ENCODE measurements at regions not wholly inside any gene's neighbourhood (a gene's known extent, or its start where the extent isn't known, plus 50 kb on each side); places are given as distances from the start of the nearest gene placed in this dataset.

DNA sequence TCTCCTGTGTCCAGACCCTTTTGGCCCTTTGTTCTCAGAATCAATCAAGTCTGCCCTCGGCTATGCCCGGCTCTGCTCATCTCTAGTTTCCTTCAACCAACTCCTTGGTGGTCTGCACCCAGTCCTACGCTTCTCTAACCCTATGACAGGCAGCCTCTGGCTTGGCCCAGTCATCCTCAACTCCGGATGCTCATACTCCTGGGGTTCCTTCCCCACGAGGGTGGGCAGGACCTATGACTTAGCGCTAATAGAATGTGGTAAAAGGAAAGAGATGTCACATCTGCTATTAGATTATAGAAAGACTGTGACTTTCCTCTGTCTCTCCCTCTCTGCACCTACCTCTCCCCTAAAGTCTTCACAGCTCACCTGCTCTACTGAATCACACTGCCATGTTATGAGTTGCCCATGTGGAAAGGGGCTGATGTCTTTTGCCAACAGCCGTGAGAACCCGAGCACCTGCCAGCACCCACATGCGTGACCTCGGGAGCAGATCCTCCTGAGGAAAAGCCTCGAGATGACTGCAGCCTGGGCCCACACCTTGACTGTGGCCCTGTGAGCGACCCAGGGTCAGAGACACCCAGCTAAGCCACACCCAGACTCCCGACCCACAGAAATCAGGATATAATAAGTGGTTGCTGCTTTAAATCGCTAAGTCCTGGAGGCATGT, 334.9 kb downstream of the GADD45G start:
- Histone ChIP-seq H3K9me2 (ENCODE audit: insufficient read depth, low read length) (no peaks in the 10 kb centered on the region), H2AFZ (ENCODE audit: low read depth, low read length) (no peak overlapping the region)
- TF ChIP-seq EZH2 (IDR thresholded peaks at IDR 0.05; ENCODE audit: borderline replicate concordance, insufficient read depth, low read length, poor library complexity, severe bottlenecking) (no peak), TAF1 (IDR thresholded peaks at IDR 0.05; ENCODE audit: low read depth) (no peak), RAD21 (conservative IDR thresholded peaks at IDR 0.05) (no peak), POLR2AphosphoS5 (IDR thresholded peaks at IDR 0.05) (no peak), SMC3 (conservative IDR thresholded peaks at IDR 0.05; ENCODE audit: poor library complexity) (no peak), MXI1 (conservative IDR thresholded peaks at IDR 0.05; ENCODE audit: poor library complexity, severe bottlenecking) (no peak), EP300 (conservative IDR thresholded peaks at IDR 0.05; ENCODE audit: poor library complexity, severe bottlenecking) (no peak)
- TF ChIP-seq, protein P1, sequence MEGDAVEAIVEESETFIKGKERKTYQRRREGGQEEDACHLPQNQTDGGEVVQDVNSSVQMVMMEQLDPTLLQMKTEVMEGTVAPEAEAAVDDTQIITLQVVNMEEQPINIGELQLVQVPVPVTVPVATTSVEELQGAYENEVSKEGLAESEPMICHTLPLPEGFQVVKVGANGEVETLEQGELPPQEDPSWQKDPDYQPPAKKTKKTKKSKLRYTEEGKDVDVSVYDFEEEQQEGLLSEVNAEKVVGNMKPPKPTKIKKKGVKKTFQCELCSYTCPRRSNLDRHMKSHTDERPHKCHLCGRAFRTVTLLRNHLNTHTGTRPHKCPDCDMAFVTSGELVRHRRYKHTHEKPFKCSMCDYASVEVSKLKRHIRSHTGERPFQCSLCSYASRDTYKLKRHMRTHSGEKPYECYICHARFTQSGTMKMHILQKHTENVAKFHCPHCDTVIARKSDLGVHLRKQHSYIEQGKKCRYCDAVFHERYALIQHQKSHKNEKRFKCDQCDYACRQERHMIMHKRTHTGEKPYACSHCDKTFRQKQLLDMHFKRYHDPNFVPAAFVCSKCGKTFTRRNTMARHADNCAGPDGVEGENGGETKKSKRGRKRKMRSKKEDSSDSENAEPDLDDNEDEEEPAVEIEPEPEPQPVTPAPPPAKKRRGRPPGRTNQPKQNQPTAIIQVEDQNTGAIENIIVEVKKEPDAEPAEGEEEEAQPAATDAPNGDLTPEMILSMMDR (IDR thresholded peaks at IDR 0.05; ENCODE audit: poor library complexity, severe bottlenecking): no peak
- TF ChIP-seq, protein P2, sequence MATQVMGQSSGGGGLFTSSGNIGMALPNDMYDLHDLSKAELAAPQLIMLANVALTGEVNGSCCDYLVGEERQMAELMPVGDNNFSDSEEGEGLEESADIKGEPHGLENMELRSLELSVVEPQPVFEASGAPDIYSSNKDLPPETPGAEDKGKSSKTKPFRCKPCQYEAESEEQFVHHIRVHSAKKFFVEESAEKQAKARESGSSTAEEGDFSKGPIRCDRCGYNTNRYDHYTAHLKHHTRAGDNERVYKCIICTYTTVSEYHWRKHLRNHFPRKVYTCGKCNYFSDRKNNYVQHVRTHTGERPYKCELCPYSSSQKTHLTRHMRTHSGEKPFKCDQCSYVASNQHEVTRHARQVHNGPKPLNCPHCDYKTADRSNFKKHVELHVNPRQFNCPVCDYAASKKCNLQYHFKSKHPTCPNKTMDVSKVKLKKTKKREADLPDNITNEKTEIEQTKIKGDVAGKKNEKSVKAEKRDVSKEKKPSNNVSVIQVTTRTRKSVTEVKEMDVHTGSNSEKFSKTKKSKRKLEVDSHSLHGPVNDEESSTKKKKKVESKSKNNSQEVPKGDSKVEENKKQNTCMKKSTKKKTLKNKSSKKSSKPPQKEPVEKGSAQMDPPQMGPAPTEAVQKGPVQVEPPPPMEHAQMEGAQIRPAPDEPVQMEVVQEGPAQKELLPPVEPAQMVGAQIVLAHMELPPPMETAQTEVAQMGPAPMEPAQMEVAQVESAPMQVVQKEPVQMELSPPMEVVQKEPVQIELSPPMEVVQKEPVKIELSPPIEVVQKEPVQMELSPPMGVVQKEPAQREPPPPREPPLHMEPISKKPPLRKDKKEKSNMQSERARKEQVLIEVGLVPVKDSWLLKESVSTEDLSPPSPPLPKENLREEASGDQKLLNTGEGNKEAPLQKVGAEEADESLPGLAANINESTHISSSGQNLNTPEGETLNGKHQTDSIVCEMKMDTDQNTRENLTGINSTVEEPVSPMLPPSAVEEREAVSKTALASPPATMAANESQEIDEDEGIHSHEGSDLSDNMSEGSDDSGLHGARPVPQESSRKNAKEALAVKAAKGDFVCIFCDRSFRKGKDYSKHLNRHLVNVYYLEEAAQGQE (IDR thresholded peaks at IDR 0.05; ENCODE audit: borderline replicate concordance): no peak

DNA sequence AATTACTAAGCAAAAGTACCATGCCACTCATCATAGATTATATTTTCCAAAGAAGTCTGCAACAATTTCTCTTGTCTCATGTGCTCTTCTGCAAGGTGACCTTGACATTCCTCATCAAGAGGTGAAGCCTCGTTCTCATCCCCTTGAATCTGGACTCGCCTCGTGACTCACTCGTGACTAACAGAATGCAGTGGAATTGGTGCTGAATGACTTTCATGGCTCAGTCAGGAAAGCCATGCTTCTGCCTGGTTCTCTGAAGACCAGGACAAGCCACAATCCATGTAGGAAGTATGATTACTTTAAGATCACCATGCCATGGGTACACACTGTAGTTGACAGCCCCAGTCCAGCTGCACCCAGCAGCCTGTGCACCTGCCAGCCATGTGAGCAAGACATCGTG, 335.8 kb downstream of the GADD45G start:
- no peaks in the 10 kb centered on the region for H3K27me3 ChIP-seq (ENCODE audit: insufficient read depth, low read depth, low read length)
- no peaks in the 10 kb centered on the region for H3K36me3 ChIP-seq (ENCODE audit: insufficient read depth, low read length)
- H3K4me2 ChIP-seq (ENCODE audit: low read length): no peak overlapping the region
- H3K4me3 ChIP-seq (ENCODE audit: low read length): no peak overlapping the region
- H2AFZ ChIP-seq (ENCODE audit: low read depth, low read length): no peak overlapping the region
- no peaks in the 10 kb centered on the region for H3K79me2 ChIP-seq (replicated peaks; ENCODE audit: insufficient read depth, low read length)
- no peaks in the 10 kb centered on the region for H3K9me2 ChIP-seq (ENCODE audit: insufficient read depth, low read length)
- no peaks in the 10 kb centered on the region for H3K9me3 ChIP-seq (ENCODE audit: low read length)
- no peak overlapping the region for H3K9ac ChIP-seq (ENCODE audit: low read length)
- H4K20me1 ChIP-seq (ENCODE audit: insufficient read depth): no peaks in the 10 kb centered on the region
- TF ChIP-seq EZH2 (IDR thresholded peaks at IDR 0.05; ENCODE audit: borderline replicate concordance, insufficient read depth, low read length, poor library complexity, severe bottlenecking) (no peak), EP300 (conservative IDR thresholded peaks at IDR 0.05; ENCODE audit: poor library complexity, severe bottlenecking) (no peak), POLR2AphosphoS5 (IDR thresholded peaks at IDR 0.05) (no peak), RAD21 (conservative IDR thresholded peaks at IDR 0.05) (no peak), SMC3 (conservative IDR thresholded peaks at IDR 0.05; ENCODE audit: poor library complexity) (no peak), MXI1 (conservative IDR thresholded peaks at IDR 0.05; ENCODE audit: poor library complexity, severe bottlenecking) (no peak), TAF1 (IDR thresholded peaks at IDR 0.05; ENCODE audit: low read depth) (no peak)
- TF ChIP-seq, protein P2 (IDR thresholded peaks at IDR 0.05; ENCODE audit: borderline replicate concordance): no peak
- TF ChIP-seq, protein P1 (IDR thresholded peaks at IDR 0.05; ENCODE audit: poor library complexity, severe bottlenecking): no peak
- no peaks in the 10 kb centered on the region for H3F3A ChIP-seq (ENCODE audit: insufficient read depth, low read length, poor library complexity, severe bottlenecking)
- H3K27ac ChIP-seq (ENCODE audit: low read length): no peak overlapping the region

More for the DNA sequence above, 334.9 kb downstream of the GADD45G start:
- Histone ChIP-seq H3F3A (ENCODE audit: insufficient read depth, low read length, poor library complexity, severe bottlenecking) (no peaks in the 10 kb centered on the region), H3K9ac (ENCODE audit: low read length) (no peak overlapping the region), H3K36me3 (ENCODE audit: insufficient read depth, low read length) (no peaks in the 10 kb centered on the region), H4K20me1 (ENCODE audit: insufficient read depth) (no peaks in the 10 kb centered on the region), H3K79me2 (replicated peaks; ENCODE audit: insufficient read depth, low read length) (no peaks in the 10 kb centered on the region), H3K4me3 (ENCODE audit: low read length) (no peak overlapping the region), H3K4me2 (ENCODE audit: low read length) (no peak overlapping the region), H3K27me3 (ENCODE audit: insufficient read depth, low read depth, low read length) (no peaks in the 10 kb centered on the region), H3K27ac (ENCODE audit: low read length) (no peak overlapping the region), H3K9me3 (ENCODE audit: low read length) (no peaks in the 10 kb centered on the region)
